Endodermal cell (in vitro differentiated cells): ENCODE measurements at regions not wholly inside any gene's neighbourhood (a gene's known extent, or its start where the extent isn't known, plus 50 kb on each side); places are given as distances from the start of the nearest gene placed in this dataset.

Experiments used
- DNase-seq: peaks from one replicate; pipeline ENCODE4 v3.0.0-alpha.2; 2017
- H3K27ac ChIP-seq: 2 replicates; pipeline ENCODE4 v1.5.1; 2013; ENCODE audit warnings: mild to moderate bottlenecking, low read depth, low read length, moderate library complexity
- H3K27me3 ChIP-seq: 2 replicates; pipeline ENCODE4 v1.6.1; 2013; ENCODE audit warnings: mild to moderate bottlenecking, low read length, moderate library complexity; ENCODE audit not compliant: insufficient read depth, control insufficient read depth, poor library complexity, severe bottlenecking
- H3K36me3 ChIP-seq: 2 replicates; pipeline ENCODE4 v1.7.0; 2013; ENCODE audit warnings: mild to moderate bottlenecking, low read length, moderate library complexity; ENCODE audit not compliant: control insufficient read depth, insufficient read depth
- H3K4me1 ChIP-seq: one replicate; pipeline ENCODE4 v1.7.0; 2013; ENCODE audit warnings: low read length; ENCODE audit not compliant: control insufficient read depth, insufficient read depth
- H3K4me3 ChIP-seq: 2 replicates; pipeline ENCODE4 v1.5.1; 2013; ENCODE audit warnings: mild to moderate bottlenecking, low read length, moderate library complexity
- H3K9ac ChIP-seq: 2 replicates; pipeline ENCODE4 v1.6.1; 2013; ENCODE audit warnings: mild to moderate bottlenecking, low read length, moderate library complexity; ENCODE audit not compliant: poor library complexity, severe bottlenecking; ENCODE audit errors: extremely low read depth
- H3K9me3 ChIP-seq: 2 replicates; pipeline ENCODE4 v1.6.1; 2013; ENCODE audit warnings: mild to moderate bottlenecking, low read length, moderate library complexity; ENCODE audit not compliant: control insufficient read depth
- H3K27ac Mint-ChIP-seq: 2 replicates; pipeline ENCODE4 v1.8.0; 2020; ENCODE audit warnings: mixed read lengths
- H3K27me3 Mint-ChIP-seq: 2 replicates; pipeline ENCODE4 v1.8.0; 2021; ENCODE audit warnings: mild to moderate bottlenecking, mixed read lengths; ENCODE audit not compliant: insufficient read depth
- H3K36me3 Mint-ChIP-seq: 2 replicates; pipeline ENCODE4 v1.8.0; 2020; ENCODE audit warnings: low read depth, mixed read lengths
- H3K4me1 Mint-ChIP-seq: 2 replicates; pipeline ENCODE4 v1.8.0; 2020; ENCODE audit warnings: mixed read lengths
- H3K4me3 Mint-ChIP-seq: 2 replicates; pipeline ENCODE4 v1.8.0; 2020; ENCODE audit warnings: mild to moderate bottlenecking, moderate library complexity, mixed read lengths
- H3K9me3 Mint-ChIP-seq: 2 replicates; pipeline ENCODE4 v1.8.0; 2020; ENCODE audit warnings: mild to moderate bottlenecking, mixed read lengths
- WGBS, 2 experiments: methylation state at CpG; one replicate each; pipeline versions ENCODE4 v1.1.5 to v1.1.7; 2013; ENCODE audit warnings: missing lambda C conversion rate in 2 of 2, mixed read lengths in 1 of 2; ENCODE audit not compliant: insufficient coverage in 1 of 2, insufficient read length in 1 of 2; 5-methylcytosine and 5-hydroxymethylcytosine counted together
- TF ChIP-seq, protein P1 (sequence below): fragments of 200-600 bp; sonication (generic); conservative IDR thresholded peaks from 2 replicates; pipeline ENCODE4 v1.5.0; 2021; ENCODE audit warnings: antibody characterized with exemption, mild to moderate bottlenecking

DNA sequence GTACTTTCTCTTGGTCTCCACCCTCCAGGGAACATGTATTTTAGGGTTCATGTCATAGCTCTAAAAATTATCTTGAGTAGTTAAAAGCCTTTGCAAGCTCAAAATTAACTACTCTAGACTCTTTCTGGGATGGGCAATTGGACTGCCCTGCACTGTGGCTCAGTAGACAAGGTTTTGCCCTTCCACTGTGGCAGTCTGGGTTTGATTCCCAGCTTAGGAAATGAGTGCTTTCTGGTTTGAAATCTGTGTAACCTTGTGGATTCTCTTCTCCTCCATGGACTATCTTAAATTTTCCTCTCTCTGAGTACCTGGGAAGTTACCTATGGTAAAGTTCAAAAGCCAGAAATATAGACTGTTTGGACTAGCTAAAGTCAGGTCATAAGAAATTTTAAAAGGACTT lies 94.6 kb upstream of the UST start:
- Mint-ChIP-seq H3K27ac (no peak overlapping the region), H3K4me1 (no peaks in the 10 kb centered on the region), H3K9me3 (peaks cover 78% of the 10 kb centered on the region), H3K4me3 (no peak overlapping the region), H3K36me3 (peaks cover 21% of the 10 kb centered on the region), H3K27me3 (no peaks in the 10 kb centered on the region)
- Histone ChIP-seq H3K4me3 (no peak overlapping the region), H3K27ac (no peak overlapping the region), H3K4me1 (no peaks in the 10 kb centered on the region), H3K9ac (no peak overlapping the region), H3K9me3 (peaks cover 88% of the 10 kb centered on the region), H3K27me3 (no peaks in the 10 kb centered on the region), H3K36me3 (no peaks in the 10 kb centered on the region)
- TF ChIP-seq, protein P1, sequence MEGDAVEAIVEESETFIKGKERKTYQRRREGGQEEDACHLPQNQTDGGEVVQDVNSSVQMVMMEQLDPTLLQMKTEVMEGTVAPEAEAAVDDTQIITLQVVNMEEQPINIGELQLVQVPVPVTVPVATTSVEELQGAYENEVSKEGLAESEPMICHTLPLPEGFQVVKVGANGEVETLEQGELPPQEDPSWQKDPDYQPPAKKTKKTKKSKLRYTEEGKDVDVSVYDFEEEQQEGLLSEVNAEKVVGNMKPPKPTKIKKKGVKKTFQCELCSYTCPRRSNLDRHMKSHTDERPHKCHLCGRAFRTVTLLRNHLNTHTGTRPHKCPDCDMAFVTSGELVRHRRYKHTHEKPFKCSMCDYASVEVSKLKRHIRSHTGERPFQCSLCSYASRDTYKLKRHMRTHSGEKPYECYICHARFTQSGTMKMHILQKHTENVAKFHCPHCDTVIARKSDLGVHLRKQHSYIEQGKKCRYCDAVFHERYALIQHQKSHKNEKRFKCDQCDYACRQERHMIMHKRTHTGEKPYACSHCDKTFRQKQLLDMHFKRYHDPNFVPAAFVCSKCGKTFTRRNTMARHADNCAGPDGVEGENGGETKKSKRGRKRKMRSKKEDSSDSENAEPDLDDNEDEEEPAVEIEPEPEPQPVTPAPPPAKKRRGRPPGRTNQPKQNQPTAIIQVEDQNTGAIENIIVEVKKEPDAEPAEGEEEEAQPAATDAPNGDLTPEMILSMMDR: no peak
- no peak for DNase-seq

DNA sequence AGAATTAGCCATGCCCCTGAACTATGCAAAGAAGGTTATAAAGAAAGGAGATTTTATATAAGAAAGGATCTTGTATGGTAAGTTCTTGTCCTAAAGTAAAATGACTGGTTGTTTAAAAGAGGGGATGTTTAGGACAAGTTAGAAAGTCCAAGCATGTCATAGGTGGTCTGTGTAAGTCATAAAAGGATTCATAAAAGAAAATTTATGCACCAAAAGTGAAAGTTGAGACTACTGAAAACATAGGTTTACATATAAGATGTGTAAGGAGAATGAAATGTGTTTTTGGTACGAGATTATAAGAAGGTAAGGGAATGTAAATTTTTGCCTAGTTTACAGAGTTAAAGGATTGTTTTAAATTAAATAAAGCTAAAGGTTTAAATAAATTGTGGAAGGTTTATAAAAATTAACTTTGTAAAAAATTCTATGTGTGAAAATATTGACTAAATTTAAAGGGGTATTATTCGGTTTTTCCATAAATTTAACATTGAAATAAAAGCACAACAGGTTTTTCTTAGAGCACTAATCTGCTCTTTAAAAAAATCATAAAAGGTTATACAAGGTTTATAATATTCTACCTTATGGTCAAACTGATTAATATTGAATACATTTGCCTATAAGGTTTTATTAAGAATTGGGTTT lies 93.6 kb upstream of the UST start:
- no peaks in the 10 kb centered on the region for H3K4me1 ChIP-seq
- no peaks in the 10 kb centered on the region for H3K4me1 Mint-ChIP-seq
- H3K9me3 ChIP-seq: peaks cover 88% of the 10 kb centered on the region
- H3K9ac ChIP-seq: no peak overlapping the region
- no peaks in the 10 kb centered on the region for H3K27me3 ChIP-seq
- WGBS, 2 experiments: 55 to 60% methylated on average over 1 of the region's 2 CpGs
- DNase-seq: no peak
- TF ChIP-seq, protein P1: no peak
- peaks cover 82% of the 10 kb centered on the region for H3K9me3 Mint-ChIP-seq
- H3K4me3 Mint-ChIP-seq: no peak overlapping the region
- H3K27ac Mint-ChIP-seq: no peak overlapping the region
- no peaks in the 10 kb centered on the region for H3K36me3 ChIP-seq
- H3K27ac ChIP-seq: no peak overlapping the region
- H3K4me3 ChIP-seq: no peak overlapping the region
- peaks cover 25% of the 10 kb centered on the region for H3K36me3 Mint-ChIP-seq
- H3K27me3 Mint-ChIP-seq: no peaks in the 10 kb centered on the region

DNA sequence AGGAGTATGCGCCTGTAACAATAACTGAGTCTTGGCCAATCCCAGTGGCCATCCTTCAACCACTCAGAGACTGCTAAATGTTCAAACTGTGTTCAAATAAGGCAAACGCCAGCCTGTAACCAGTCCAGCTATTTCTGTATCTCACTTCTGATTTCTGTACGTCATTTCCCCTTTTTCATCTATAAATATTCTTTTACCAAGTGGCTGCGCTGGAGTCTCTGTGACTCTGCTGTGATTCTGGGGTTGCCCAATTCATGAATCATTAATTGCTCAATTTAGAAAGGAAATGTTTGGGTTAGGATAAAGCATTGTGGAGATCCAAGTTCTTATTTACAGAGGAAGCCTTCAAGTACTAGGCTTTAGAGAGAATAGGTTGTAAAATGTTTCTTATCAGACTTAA lies 89.8 kb upstream of the UST start:
- DNase-seq: no peak
- 94 to 95% methylated on average over 1 to 4 of the region's 4 CpGs for WGBS, 2 experiments
- Mint-ChIP-seq H3K9me3 (peaks cover 81% of the 10 kb centered on the region), H3K4me1 (no peaks in the 10 kb centered on the region), H3K36me3 (peaks cover 22% of the 10 kb centered on the region), H3K27ac (no peak overlapping the region), H3K4me3 (no peak overlapping the region), H3K27me3 (no peaks in the 10 kb centered on the region)
- Histone ChIP-seq H3K9me3 (peaks cover 86% of the 10 kb centered on the region), H3K36me3 (no peaks in the 10 kb centered on the region), H3K27ac (no peak overlapping the region), H3K4me3 (no peak overlapping the region), H3K9ac (no peak overlapping the region), H3K4me1 (no peaks in the 10 kb centered on the region), H3K27me3 (no peaks in the 10 kb centered on the region)
- TF ChIP-seq, protein P1: no peak
